Renal pelvis (tissue), 1 donor: ENCODE measurements at regions not wholly inside any gene's neighbourhood (a gene's known extent, or its start where the extent isn't known, plus 50 kb on each side); places are given as distances from the start of the nearest gene placed in this dataset.
A peak's percentile ranks its signal among the peaks of the same experiment; 100 is the strongest.
"Not testable (repeated sequence)": the region's sequence is repeated elsewhere in the genome, so short reads cannot be mapped to it uniquely, and the experiment has no call there.

Experiments
- DNase-seq: peaks from one replicate; pipeline ENCODE4 v3.0.0-alpha.2; 2013

DNA sequence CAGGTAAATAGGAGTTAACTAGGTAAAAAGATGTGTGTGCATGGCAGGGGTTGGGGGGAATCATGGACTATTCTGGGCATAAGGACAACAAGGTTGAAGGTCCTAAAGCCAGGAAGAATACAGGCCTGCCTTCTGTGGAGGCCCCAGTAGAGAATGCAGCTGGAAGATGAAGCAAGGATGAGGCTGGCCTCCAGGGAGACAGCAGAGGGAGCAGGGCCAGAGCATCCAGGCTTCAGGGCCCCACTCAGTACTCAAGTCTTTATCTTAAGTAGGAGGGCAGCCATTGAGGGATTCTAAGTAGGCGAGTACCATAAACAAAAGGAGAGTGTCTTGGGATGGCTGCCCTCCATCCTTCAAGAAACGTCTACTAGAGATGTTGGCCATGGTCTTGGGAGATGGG is 101.8 kb upstream of the APCDD1 start:
- DNase-seq: no peak

DNA sequence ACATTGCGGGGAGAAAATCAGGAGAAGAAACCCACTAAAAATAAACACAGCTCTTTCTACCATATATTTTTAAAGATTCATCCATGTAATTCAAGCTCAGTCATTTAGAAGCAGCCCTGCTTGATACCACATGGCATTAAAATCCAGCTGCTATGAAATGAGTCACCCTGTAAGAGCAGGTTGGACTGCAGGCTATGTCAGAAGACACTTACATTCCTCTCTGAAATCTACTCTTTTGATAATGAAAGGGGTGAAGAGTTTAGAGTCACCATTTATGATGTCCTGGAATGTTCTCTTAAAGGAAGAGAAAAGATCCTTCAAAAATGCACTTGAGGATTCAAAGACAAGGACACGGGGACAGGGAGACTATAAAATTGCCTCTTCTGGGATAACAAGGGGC is 100.6 kb upstream of the APCDD1 start:
- no peak for DNase-seq

DNA sequence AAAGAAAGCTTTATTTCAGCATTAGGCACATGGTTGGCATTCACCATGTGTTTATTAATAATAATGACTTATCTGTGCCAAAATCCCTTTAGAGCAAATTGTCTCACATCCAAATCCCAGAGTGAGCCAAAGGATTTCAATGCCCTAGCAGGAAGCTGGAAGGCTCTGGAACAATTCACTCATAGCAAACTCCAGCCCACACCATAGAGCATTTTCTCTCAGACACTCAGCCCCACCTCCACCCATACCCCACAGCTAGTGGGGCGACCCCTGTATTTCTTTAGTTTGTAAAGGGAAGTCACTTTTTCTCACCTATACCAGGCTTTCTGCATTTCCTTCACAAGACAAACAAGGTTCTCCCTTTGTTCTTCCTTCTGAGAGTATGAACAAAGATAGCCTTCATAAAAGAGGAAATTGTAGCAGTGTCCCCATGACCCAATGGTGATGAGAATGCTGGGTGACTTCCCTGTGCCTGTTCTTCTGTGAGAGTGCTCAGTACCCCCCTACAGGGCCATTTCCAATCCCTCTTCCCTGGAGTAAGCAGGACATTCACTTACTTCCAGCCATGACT is 100.1 kb upstream of the APCDD1 start:
- no peak for DNase-seq

DNA sequence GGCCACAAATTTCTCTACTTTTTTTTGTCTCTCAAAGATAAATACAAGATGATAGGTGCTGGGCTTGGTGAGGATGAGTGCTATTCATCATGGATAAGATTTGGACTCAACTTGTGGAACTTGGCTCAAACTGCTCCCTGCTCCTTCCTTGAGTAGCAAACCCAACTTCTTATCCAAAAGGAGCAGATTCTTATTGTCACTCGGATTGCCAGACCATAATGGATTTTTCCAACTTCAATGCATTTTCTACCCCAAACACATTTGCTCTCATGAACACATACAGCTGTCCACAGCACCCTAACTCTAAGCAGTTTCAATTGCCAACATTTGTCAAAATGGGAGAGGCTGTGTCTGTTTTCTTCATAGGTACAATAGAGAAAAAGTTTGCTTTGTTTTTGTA is 99.5 kb upstream of the APCDD1 start:
- no peak for DNase-seq

DNA sequence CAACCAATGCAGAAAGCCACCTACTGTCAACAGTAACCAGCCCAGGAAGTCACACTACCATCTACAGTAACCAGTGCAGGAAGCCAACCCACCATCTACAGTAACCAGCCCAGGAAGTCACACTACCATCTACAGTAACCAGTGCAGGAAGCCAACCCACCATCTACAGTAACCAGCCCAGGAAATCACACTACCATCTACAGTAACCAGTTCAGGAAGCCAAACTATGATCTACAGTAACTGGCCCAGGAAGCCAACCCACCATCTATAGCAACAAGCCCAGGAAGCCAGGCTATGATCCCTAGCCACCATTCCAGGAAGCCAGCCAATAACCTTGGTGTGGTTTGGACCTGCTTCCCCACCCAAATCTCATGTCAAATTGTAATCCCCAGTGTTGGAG is 97.4 kb upstream of the APCDD1 start:
- DNase-seq: not testable (repeated sequence)

DNA sequence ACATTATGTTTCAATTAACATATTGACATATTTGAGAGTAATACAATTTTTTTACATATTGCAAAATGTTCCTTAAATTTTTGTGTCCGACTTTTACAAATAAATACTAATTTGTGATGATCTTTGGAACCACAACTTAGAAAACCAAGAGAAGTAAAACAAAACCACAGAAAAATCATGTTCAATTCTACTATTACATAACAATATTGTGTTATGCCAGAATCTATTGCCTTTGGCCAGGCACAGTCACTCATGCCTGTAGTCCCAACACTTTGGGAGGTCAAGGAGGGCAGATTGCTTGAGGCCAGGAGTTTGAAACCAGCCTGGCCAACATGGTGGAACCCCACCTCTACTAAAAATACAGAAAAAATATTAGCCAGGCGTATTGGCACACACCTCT is 92.8 kb upstream of the APCDD1 start:
- DNase-seq: no peak

DNA sequence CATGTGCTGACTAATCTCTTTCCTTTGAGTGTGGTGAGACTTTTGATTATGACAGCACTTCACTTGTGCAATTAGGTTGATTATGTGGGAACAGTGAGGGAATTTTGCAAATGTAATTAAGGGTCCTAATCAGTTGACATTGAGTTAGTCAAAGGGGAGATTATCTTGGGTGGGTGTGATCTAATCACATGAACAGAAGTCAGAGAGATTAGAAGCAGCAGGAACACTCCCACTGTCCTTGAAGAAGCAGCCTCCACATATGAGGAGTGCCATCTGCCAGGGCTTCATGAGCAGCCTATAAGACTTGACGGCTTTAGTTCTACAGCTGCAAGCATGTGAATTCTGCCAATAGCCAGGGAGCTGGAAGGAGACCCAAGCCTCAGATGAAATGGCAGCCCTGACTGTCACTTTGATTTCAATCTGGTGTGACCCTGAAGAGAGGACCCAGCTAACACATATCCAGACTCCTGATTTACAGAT is 89.4 kb upstream of the APCDD1 start:
- DNase-seq: no peak

DNA sequence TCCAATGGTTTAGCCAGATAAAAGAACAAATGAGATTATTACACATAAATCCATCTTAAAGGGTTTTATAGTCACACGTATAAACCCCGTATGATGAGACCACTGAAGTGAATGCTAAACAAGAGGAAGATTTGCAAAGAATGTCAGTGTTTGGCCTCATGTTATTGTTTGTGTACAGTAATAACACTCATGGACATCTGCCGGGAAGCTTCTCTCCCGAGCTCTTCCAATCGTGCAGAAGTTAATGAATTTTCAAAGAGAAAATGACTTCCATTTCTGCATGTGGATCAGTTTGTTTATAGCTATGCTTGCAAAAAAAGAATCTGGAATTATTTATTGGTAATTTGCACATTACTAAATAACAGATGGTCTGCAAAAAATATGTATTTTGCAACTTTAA is 88.5 kb upstream of the APCDD1 start:
- DNase-seq: no peak

DNA sequence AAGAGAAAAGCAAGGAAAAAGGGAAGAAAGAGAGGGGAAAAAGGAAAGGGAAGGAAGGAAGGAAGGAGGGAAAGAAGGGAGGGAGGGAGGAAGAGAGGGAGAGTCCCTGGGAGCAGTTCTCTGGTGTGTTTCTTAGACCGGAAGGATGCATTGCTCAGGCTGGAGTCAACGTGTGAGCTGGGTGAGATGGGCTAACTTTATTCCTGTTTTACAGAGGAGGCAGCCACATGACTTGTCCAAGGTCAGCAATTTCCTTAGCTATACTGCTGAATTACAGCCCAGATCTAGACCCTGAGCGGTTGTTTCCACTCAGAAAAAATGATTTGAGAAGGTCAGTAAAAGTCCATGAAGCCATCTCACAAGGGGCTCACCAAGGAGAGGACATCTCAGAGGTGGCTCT is 86.6 kb upstream of the APCDD1 start:
- DNase-seq: no peak

DNA sequence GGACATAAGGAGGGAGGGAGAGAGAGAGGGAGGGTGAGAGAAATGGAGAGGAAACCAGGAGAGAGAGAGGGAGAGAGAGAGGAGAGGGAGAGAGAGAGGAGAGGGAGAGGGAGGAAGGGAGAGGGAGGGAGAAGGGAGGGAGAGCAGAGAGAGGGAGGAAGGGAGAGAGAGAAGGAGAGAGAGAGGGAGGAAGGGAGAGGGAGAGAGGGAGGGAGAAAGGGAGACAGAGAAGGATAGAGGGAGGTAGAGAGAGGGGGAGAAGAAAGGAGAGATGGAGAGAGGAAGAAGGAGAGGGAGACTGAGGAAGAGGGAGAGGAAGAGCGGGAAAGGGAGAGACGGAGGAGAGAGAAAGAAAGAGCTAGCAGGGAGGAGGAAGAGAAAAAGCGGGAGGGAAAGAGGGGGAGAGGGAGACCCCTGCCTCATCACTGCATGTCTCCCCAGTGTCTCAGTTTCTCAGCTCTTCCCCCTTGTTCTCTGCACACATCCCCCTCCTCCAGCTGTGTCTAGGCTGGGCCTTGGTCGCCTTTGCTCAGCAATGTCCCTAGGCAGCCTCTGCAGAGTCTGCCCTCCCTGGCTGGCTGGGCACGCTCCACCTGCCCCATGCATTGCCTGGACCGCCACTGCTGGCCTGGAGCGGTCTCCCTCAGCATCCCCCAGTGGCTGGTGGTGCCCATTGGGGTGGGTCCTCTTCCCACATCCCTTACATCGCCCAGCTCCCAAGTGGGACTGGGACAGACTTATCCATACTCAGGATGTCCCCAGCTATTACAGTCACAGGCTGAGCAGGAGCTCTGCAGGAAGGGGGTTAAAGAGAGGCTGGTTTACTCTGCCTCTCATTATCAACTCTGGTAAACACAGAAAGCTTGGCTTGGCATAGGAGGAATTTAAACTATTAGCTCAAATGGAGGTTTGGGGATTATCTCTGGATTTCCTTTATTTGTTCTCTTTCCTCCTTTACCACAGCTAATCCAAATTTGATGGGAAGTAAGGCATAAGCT is 85.7 kb upstream of the APCDD1 start:
- DNase-seq: no peak

DNA sequence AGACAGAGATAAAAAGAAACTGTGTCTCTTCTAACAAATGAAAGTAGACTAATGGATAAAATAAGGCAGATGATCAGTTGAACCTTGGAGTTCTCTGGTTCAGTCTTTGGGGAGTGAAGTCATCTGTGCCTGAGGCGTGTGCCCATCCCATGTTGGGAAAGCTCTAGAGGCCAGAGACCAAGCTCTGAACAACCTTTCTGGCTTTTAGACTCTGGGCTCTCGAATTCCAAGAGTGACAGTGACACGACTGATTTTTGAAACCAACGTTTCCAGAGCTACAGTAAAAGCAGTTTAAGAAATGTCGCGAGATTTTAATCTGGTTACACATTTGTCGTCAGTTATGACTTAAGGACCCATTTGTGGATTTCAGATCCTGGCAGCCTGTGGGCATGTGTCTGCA is 83.7 kb upstream of the APCDD1 start:
- DNase-seq: no peak

DNA sequence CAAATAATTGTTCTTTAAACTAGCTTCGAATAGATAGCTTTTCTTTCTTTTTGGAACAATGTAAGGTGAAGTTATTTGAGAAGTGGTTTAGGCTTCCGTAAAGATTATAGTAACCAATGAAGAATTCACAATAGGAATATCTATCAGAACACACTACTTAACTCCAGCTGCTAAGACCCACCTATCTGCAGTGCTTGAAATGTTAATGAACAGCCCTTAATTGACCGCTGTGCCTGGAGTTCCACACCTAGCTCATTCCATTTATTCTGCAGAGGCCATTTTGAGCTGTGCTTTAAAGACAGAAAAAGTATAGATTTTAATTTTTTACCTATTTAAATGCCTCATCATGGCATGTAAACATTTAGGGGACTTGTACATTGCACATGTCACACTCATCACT is 83.3 kb upstream of the APCDD1 start:
- DNase-seq: no peak

DNA sequence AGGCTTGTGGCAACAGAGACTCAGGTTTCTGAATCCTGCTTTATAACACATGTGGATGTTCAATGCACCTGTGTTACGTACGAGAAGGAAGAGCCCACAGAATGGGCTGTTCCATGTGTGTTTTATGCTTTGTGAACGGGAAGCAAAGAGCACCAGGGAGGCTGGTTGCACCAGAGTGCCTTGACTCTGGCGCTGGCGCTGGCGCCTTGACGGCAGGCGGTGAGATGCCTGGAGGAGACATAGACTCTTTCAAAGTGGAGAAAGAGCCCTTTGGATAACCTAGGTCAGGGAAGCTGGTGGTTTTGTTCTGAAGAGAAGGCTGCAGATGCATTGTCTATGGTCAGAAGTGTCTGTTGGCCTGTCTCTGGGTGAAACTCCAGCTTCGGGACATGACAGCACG is 80.2 kb upstream of the APCDD1 start:
- DNase-seq: no peak

DNA sequence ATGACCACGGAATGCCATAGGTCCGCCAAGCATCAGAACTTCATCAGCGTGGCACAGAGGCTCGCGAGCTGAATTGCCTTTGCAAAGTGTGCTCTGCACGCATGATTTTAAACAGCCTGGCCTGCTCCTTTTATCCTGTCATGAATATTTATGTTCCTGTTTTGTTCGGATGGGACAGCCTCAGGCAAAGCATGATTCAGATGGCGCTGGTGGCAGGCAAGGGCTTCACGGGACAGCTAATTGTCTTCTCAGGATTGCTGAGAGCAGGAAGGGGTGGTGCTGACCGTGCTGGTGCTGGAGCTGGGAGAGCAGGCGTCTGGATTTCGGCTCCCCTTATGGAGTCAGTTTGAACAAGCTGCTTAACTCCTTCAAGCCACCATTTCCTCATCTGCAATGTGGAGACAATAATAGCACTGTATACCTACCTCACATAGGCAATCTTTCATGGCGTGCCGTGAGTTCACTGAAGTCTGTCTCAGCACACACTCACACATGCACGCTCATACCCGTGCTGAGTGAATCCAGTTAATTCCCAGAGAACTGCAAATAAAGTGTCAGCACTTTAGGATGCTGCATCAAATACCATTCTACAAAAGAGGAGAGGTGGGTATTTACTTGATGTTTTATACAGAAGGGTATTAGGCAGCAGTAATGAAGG is 79.7 kb upstream of the APCDD1 start:
- peak; percentile 20 for DNase-seq

DNA sequence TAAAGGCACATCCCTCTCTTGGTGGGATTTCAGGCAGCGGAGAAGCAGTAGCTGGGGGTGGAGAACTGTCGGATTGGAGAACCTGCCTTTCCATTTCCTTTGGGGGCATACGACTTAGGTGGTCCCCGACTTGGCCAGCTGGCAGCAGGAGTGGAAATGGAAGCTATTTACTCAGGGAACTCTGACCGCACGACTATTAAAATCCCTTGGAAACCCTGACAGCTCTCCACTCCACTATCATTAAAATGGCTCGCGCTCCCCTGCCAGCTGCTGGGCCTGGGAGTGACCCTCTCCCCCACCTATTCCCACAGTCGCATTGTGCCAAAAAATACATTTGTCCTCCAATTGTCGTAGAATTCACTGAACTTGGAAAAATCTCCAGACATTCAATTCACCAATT is 77.7 kb upstream of the APCDD1 start:
- peak; percentile 73 for DNase-seq

DNA sequence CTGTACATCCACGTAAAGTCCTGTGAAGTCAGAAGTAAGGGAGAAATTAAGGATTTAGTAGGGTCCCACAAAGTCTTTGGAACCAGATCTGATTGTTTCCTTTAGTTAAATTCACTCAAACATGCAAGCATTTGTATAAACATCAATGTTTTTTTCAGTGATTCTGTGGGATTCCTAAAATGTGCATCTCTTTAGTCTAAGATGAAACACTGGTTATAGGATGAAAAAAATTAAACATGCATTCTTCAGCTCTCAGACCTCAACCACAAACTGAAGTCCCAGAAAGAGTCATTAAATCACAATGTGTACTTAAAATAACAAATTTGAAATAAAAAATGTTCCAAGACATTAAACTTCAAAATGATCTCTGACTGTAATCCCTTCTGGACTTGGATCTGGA is 76.5 kb upstream of the APCDD1 start:
- no peak for DNase-seq

DNA sequence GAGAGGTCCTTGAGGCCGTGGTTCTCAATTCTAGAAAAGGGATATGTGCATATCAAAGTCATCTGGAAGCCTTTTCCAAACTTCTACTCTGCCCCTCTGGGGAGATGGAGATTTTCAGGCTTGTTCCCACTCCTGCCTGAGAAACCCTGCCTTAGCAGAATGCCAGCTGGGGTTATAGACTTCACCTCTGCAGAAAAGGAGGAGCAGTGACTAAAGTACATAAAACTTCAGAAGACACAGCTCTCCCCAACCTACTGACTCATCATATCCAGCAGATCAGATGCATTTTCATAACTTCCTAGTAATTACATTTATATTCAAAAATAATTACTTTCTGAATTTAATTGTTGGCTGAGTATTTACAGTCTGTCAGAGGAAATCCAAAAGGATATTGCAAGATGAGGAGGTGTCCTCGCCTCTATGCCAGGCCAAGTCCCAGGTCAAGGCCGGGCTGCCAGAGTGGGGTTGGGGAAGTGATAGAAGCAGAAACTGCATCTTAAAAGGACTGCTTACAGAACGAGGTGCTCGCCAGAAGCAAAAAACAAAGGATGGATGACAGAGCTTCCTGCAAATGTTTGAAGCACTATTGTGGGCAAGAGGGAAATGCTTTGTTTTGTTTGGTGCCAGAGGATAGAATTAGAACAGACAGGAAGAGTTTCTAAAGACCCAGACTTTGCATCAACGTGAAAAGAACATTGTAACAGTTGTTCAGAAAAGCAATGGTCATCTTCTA is 75.6 kb upstream of the APCDD1 start:
- DNase-seq: no peak

DNA sequence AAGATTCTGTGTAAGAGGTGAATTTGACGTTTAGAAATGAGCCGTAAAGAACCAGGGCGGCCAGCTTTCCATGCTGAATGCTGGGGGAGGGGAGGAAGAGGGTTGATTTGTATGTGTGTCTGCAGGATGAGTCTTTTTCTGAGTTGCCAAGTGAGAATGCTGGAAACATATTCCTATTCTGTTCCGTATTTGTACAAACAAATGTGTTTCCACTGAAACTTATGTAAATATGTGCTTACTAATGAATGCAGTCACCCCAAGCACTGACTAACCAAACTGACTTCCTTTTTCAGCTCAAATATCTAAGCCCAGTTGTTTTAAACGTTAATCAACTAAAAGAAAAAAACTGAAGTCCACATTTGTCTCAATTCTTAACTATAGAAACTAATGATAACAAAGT is 74.9 kb upstream of the APCDD1 start:
- DNase-seq: no peak

DNA sequence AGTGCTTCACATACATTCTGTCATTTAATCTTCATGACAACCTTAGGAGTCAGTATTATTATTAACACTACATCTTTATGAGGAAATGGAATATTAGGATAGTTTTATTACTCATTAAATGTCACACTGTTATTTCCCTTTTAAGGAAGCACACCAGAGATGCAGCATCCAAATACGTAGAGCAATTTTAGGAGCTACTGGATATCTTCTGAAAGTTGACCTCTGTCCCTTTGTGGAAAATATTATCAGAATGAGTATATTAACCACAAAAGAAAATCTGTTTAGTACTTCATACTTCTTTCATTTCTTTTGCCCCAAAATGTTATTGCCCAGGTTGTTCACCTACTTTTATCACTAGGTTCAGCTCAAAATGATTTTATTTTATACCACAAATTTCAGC is 72.9 kb upstream of the APCDD1 start:
- no peak for DNase-seq

DNA sequence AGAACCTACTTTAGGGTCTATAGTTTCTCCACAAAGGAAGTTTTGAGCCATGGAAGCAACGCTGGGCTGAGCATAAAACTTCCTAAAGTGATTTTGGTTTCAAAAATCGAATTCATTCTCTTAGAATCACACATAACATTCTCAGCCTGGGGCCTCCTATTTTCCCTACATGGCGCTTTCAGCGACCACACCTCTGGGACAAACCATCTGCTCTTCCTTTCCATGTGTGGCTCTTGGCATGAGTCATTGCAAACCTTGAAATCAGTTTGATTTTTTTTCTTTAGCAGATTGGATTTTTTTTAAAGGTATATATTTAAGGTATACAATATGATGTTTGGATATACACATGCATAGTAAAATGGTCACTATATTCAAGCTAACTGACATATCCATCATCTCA is 72.5 kb upstream of the APCDD1 start:
- DNase-seq: no peak

DNA sequence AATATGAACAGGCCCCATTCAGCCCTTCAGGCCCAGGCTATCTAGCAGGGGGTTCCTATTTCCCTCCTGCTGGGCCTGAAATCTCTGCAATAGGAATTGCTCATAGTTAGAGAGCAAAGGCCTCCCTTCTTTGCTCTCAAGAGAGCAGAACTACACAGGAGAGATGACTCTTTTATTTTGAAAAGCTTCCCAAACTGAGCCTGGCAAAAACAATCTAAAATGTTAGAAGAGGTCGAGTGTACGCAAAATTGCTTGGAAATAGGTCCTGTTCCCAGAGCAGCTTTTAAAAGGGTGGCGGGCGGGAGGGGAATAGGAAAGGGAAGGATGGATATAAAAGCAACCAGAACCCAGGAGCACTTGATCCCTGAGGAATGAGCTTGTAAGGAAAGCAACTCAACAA is 68.4 kb upstream of the APCDD1 start:
- DNase-seq: no peak

DNA sequence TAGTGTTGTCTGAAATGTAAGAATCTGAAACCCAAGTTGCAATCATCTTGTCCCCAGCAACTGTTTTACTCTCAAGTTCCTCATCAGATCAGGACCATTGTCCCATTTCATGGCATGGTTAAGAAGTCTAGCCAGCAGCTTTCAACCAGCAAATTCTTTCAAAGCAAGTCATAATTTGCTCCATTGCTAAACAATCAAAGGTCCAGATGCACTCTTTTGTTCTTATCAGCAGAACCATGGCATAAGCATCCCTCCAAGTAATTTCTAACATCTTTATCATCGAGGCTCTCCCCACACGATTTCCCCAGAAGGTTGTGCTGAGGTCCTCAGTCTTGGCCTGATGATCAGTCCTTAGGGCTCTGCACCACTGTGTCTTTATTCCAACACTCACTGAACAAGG is 67.5 kb upstream of the APCDD1 start:
- DNase-seq: no peak
